HAP-1 (cell line): ENCODE measurements at regions not wholly inside any gene's neighbourhood (a gene's known extent, or its start where the extent isn't known, plus 50 kb on each side); places are given as distances from the start of the nearest gene placed in this dataset.
A peak's percentile ranks its signal among the peaks of the same experiment; 100 is the strongest.

Source experiments
- DNase-seq, 2 experiments: peaks; one replicate each; pipeline ENCODE4 v3.0.0-alpha.2; 2016 to 2020; ENCODE audit warnings: low spot score in 2 of 2
- H3K27me3 ChIP-seq: fragments of 250-450 bp; sonication (Bioruptor Pico); 2 replicates; pipeline ENCODE4 v1.5.1; 2020; ENCODE audit warnings: low read depth, mild to moderate bottlenecking, moderate library complexity
- H3K36me3 ChIP-seq: fragments of 250-450 bp; sonication (Bioruptor Pico); replicated peaks from 2 replicates; pipeline ENCODE4 v1.5.1; 2020; ENCODE audit warnings: mild to moderate bottlenecking
- H3K4me1 ChIP-seq: fragments of 250-450 bp; sonication (Bioruptor Pico); 2 replicates; pipeline ENCODE4 v1.5.1; 2020; ENCODE audit warnings: mild to moderate bottlenecking
- H3K4me3 ChIP-seq: fragments of 250-450 bp; sonication (Bioruptor Pico); 2 replicates; pipeline ENCODE4 v1.5.1; 2020; ENCODE audit warnings: mild to moderate bottlenecking, moderate library complexity
- H3K9me3 ChIP-seq: fragments of 250-450 bp; sonication (Bioruptor Pico); 2 replicates; pipeline ENCODE4 v1.5.1; 2020; ENCODE audit warnings: mild to moderate bottlenecking, moderate library complexity
- in situ Hi-C: fragments of 300-500 bp; cut with MboI; formaldehyde crosslinking; loops from 3 replicates; pipeline ENCODE4 v1.14.3; 2020; ENCODE audit warnings: low sequenced_read_pairs, inconsistent platforms, mixed read lengths

DNA sequence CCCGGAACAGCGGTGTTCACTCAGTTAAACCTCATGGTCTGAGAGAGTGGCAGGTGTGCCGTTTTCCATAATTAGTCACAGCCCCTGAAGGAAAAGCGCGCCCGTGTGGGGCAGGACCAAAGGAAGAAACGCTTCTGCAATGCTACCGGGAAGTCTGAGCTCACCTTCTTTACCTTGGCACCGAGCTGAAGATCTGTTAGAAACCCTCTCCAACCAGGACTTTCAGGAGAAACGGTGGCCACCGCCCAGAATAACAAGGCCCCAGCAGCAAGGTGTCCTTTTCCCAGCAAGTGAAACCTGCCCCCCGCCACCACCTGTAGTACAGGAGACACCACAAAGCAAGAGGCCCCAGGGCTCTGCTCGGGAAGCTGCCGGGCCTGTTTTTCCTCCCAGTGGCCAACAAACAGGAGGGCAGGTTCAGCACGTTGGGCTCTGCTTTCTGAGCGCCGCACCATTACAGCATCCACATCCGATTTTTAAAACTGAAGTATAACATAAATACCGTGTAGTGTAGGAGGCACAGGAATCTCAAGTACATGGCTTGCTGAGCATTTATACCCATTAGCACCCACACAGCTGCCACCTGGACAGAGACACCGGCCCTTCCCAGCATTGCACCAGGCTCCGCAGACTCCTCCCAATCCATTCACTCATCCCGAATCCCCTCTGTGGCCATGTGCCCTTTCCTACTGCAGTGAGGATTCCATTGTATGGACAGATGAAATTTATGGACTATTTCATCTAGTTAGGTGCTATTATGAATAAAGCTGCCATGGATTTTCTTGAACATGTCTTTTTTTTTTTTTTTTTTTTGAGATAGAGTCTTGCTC is 121.8 kb upstream of the RIOK3 start:
- no peak overlapping the region for H3K4me3 ChIP-seq
- in situ Hi-C loops: no loop called here
- H3K27me3 ChIP-seq: no peaks in the 10 kb centered on the region
- no peak for DNase-seq
- H3K4me1 ChIP-seq: no peaks in the 10 kb centered on the region
- no peaks in the 10 kb centered on the region for H3K36me3 ChIP-seq
- no peaks in the 10 kb centered on the region for H3K9me3 ChIP-seq

DNA sequence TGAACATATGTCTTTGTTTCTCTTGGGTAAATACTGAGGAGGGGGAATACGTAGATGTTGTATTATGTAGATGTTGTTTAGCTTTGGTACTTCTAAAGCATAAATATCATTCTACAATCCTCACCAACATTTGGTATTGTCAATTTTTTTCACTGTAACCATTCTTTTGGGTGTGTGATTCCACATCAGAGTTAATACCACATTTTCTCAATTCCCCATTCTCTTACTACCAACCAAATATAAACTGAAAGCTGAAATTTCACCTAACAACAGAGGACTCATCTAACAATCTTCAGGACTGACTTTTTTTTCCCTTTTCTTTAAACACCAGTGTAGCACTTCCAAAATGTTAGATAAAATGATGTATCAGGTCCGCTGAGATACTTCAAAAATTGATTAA is 120.7 kb upstream of the RIOK3 start:
- H3K27me3 ChIP-seq: no peaks in the 10 kb centered on the region
- DNase-seq: no peak
- no peaks in the 10 kb centered on the region for H3K4me1 ChIP-seq
- H3K9me3 ChIP-seq: no peaks in the 10 kb centered on the region
- in situ Hi-C loops: no loop called here
- H3K36me3 ChIP-seq: no peaks in the 10 kb centered on the region
- no peak overlapping the region for H3K4me3 ChIP-seq

DNA sequence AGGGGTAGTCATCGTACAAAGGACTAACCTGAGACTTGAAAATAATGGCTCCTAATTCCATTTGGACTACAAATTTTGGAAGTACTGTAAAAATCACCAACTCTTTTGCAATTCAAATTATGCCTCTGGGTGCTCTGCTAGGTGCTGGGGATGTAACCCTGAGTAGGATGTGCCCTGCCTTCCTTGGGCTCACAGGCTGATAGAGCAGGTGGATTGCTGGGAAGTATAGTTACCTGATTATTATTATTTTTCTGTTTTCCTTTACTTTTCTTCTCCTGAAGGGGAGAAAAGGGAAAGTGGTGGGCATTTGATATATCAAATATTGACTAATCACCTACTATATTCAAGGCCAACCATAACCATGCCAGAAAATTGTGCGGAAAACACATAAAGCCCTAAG is 119.3 kb upstream of the RIOK3 start:
- in situ Hi-C loops: no loop called here
- no peaks in the 10 kb centered on the region for H3K4me1 ChIP-seq
- no peak overlapping the region for H3K4me3 ChIP-seq
- no peak for DNase-seq
- no peaks in the 10 kb centered on the region for H3K36me3 ChIP-seq
- H3K9me3 ChIP-seq: no peaks in the 10 kb centered on the region
- no peaks in the 10 kb centered on the region for H3K27me3 ChIP-seq

DNA sequence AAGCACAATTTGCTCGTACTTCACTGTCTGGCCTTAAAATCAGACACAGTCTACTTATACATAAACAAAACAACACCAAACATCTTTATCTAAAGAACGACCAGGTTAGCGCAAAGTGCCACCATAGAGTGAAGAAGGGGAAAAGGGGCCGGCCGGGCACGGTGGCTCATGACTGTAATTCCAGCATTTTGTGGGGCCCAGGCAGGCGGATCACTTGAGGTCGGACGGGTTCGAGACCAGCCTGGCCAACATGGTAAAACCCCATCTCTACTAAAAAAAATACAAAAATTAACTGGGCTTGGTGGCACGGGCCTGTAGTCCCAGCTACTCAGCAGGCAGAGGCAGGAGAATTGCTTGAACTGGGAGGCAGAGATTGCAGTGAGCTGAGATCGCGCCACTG is 118.5 kb upstream of the RIOK3 start:
- in situ Hi-C loops: no loop called here
- no peaks in the 10 kb centered on the region for H3K4me1 ChIP-seq
- no peak for DNase-seq
- H3K27me3 ChIP-seq: no peaks in the 10 kb centered on the region
- no peaks in the 10 kb centered on the region for H3K9me3 ChIP-seq
- no peak overlapping the region for H3K4me3 ChIP-seq
- no peaks in the 10 kb centered on the region for H3K36me3 ChIP-seq

DNA sequence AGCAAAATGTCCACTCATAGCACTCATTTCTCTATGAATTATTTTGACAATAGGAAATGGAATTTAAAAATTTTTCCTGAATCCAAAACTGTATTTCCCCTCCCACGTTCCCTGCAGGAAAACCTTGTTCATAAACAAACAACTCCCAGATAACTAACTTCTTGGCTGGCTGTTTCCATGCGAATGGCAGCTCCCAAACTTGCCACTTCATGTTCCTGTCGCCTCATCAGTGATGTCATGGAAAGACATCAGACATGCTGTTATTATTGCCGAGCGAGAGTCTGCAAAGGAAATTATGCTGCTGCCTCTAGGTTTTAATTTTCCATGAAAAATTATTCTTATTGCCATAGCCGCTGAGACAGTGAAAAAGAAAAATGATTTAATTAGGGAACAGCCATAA is 117.0 kb upstream of the RIOK3 start:
- Histone ChIP-seq H3K27me3 (no peaks in the 10 kb centered on the region), H3K36me3 (no peaks in the 10 kb centered on the region), H3K4me3 (no peak overlapping the region), H3K4me1 (no peaks in the 10 kb centered on the region), H3K9me3 (no peaks in the 10 kb centered on the region)
- in situ Hi-C loops: no loop called here
- DNase-seq: no peak

DNA sequence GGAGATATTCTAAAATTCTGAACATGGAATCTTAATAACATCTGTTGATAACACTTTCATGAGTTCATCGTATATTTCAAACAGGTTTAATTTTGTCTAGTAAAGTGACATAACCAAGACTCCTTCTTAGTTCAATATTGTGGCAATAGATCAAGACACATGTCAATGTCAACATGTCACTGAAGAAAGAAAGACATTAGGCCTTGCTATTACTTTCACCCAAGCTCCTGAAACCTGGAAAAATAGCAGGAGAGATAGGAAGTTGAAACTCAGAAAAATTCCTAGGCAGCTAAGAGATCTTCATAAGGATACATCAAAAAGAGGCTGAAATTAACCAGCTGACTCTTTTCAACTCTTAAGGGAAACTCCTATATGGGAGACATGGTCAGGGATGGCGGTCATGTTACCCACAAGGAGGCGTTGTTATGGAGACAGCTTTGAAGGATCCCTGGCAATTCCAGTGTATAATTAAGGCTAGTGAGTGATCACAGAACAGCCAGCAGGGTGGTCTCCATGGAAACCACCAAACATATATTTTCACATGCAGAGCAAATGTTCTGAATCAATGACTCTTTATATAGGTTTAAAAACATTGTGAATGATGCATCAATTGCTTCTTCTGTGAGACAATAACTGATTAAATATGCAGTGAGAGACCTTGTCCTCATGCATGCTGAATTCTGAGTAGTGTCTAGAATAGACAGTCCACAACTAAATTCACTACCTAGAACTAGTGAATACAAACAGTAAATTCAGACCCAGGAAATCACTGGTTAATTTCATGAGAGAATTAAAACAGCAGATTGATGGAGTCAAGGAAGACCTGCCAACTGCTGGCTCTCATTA is 115.3 kb upstream of the RIOK3 start:
- no peaks in the 10 kb centered on the region for H3K9me3 ChIP-seq
- H3K4me1 ChIP-seq: no peaks in the 10 kb centered on the region
- H3K4me3 ChIP-seq: no peak overlapping the region
- no peaks in the 10 kb centered on the region for H3K27me3 ChIP-seq
- no peaks in the 10 kb centered on the region for H3K36me3 ChIP-seq
- DNase-seq: peak; percentile 29 to 42
- in situ Hi-C loops: no loop called here

DNA sequence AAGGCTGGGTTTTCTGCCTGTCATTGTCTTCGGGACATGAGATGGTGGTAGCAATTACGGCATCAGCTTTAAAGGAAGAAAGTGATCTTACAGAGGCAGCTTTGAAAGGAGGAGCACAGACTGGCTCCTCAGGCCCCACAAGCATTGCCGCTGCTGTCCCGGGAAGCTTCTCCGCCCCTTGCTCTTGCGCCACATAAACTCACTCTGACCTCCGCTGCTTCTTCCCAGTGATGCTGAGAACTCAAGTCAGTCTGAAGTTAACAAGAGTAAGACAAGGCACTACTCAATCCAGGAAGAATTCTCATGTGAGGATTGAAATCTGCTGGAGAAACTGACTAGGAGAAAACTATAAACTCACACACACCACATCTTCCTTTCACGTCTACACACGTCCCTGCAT is 112.4 kb upstream of the RIOK3 start:
- DNase-seq: no peak
- H3K9me3 ChIP-seq: no peaks in the 10 kb centered on the region
- in situ Hi-C loops: no loop called here
- H3K4me3 ChIP-seq: no peak overlapping the region
- no peaks in the 10 kb centered on the region for H3K27me3 ChIP-seq
- H3K36me3 ChIP-seq: no peaks in the 10 kb centered on the region
- H3K4me1 ChIP-seq: no peaks in the 10 kb centered on the region

DNA sequence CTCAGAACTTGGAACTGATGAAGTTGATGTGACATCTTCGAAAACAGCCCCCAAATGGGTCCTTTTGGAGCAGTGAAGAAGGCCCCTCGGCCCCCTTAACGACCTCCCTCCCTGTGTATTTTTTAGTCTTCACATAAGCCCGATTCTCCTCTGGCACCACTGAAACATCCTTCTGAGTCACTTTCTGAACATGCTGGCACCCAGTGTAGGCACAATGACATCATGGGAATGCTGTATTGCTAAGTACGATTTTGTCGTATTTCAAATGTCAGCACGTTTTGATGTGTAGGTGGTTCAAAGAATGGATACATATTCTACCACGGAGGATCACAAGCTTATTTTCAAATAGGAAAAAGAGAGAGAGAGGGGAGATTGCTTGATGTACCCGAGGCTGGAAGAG is 111.7 kb upstream of the RIOK3 start:
- no peak overlapping the region for H3K4me3 ChIP-seq
- no peaks in the 10 kb centered on the region for H3K36me3 ChIP-seq
- H3K27me3 ChIP-seq: no peaks in the 10 kb centered on the region
- no peaks in the 10 kb centered on the region for H3K4me1 ChIP-seq
- DNase-seq: no peak
- no peaks in the 10 kb centered on the region for H3K9me3 ChIP-seq
- in situ Hi-C loops: no loop called here

DNA sequence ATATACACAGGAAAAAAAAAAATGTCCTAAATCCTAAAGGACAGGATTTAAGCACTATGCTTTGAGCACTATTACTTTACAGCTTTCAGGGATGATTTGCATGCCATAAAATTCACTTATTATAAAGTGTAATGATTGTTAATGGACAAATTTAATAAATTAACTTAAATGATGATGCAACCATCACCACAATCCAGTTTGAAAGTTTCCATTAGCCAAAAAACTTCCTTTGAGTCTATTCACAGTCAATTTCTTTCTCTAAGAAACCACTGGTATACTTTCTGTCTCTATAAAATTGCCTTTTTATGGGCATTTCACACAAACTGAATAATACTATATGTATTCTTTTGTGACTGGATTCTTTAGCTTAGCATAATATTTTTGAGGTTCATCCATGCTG is 111.1 kb upstream of the RIOK3 start:
- no peak for DNase-seq
- Histone ChIP-seq H3K4me1 (no peaks in the 10 kb centered on the region), H3K27me3 (no peaks in the 10 kb centered on the region), H3K9me3 (no peaks in the 10 kb centered on the region), H3K4me3 (no peak overlapping the region), H3K36me3 (no peaks in the 10 kb centered on the region)
- in situ Hi-C loops: no loop called here

DNA sequence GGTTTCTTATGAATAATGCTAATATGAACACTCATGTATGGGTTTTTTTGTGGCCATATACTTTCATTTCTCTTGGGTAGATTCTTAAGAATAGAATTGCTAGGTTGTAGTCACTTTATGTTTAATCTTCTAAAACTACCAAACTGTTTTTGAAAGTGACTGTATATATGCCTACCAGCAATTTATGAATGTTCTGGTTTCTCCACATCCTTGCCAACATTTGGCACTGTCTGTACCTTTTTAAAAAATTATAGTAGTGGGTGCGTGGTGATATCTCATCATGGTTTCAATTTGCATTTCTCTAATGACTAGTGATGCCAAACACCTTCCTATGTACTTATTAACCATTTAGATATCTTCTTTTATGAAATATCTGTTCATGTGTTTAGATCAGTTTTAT is 110.6 kb upstream of the RIOK3 start:
- in situ Hi-C loops: no loop called here
- Histone ChIP-seq H3K4me1 (no peaks in the 10 kb centered on the region), H3K4me3 (no peak overlapping the region), H3K27me3 (no peaks in the 10 kb centered on the region), H3K9me3 (no peaks in the 10 kb centered on the region), H3K36me3 (no peaks in the 10 kb centered on the region)
- no peak for DNase-seq

DNA sequence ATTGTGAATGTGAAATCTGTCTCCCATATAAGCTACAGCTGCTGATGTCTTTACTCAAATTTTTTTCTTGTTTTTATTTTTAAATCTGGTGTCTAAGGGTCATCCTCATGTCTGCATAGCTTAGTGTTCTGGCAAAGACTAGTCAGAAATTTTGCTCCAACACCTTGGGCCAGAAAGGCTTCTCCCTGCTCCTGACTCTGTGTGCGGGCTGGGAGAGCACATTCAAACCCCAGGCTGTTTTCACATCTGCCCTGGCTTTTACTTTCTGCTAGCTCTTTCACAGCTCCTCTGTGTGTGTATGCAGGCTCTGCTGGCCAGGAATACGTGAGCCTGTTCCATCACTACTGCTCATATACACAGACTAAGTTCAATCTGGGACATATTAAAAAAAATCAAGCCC is 102.9 kb upstream of the RIOK3 start:
- no peaks in the 10 kb centered on the region for H3K9me3 ChIP-seq
- H3K4me1 ChIP-seq: no peaks in the 10 kb centered on the region
- H3K36me3 ChIP-seq: no peaks in the 10 kb centered on the region
- no peak overlapping the region for H3K4me3 ChIP-seq
- DNase-seq: no peak
- in situ Hi-C loops: no loop called here
- no peaks in the 10 kb centered on the region for H3K27me3 ChIP-seq

DNA sequence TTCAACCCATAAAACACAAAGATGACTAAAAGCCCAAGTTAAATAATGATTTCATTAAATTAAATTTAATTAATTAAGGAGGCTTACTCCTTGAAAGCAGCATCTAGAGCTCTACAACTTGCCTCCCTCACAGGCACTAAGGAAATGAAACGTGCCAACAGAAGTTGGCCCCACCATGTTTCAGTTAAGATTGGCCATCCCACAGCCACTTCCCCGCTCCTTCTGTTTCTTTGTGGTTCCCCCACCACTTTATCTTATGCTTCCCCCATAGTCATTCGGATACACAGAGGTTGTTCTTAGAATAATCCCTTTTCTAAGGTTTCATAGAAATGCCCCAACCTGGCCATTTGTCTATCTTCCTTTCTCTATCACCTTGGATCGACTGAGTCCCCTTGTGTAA is 101.6 kb upstream of the RIOK3 start:
- Histone ChIP-seq H3K27me3 (no peaks in the 10 kb centered on the region), H3K4me3 (no peak overlapping the region), H3K4me1 (no peaks in the 10 kb centered on the region), H3K36me3 (no peaks in the 10 kb centered on the region), H3K9me3 (no peaks in the 10 kb centered on the region)
- in situ Hi-C loops: no loop called here
- no peak for DNase-seq

DNA sequence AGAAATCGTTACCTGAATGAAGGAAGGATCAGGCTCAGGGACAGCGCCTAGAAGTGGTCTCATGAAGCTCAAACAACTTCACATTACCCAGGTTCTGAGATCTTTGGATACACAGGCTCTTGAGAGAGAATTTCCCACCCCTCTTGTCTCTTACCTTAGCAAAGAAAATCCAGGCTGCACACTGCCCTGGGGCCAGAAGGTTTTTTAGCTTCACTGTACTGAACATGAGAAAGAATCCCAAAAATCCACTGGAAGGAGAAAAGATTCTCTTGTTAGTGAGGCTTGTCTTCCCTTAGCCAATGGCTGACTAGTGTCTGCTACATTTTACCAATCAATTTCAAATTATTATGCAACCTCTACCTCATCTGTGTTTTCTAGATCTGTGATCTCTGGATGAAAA is 101.0 kb upstream of the RIOK3 start:
- Histone ChIP-seq H3K4me1 (no peaks in the 10 kb centered on the region), H3K9me3 (no peaks in the 10 kb centered on the region), H3K27me3 (no peaks in the 10 kb centered on the region), H3K36me3 (no peaks in the 10 kb centered on the region), H3K4me3 (no peak overlapping the region)
- DNase-seq: no peak
- in situ Hi-C loops: no loop called here

DNA sequence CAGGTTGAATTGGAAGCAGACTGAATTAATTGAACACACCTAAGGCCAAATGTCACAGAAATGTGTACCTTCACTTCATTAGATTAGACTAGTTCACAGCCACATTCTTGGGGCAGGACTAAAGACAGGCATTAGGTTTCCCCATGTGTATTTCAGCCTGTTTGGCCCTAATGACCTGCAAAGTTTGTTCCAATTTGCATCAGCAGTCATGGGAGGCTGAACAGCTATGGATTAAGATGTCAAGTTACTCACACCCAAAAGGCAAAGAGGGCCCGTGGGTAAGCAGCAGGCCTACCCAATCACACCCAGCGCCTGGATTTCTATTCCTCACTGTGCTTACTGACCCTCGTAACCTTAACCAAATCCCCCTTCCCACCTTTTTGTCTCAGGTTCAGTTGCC is 99.6 kb upstream of the RIOK3 start:
- Histone ChIP-seq H3K4me1 (no peaks in the 10 kb centered on the region), H3K27me3 (no peaks in the 10 kb centered on the region), H3K9me3 (no peaks in the 10 kb centered on the region), H3K36me3 (no peaks in the 10 kb centered on the region), H3K4me3 (no peak overlapping the region)
- no peak for DNase-seq
- in situ Hi-C loops: no loop called here
